ENCODE measurements at regions not wholly inside any gene's neighbourhood (a gene's known extent, or its start where the extent isn't known, plus 50 kb on each side); places are given as distances from the start of the nearest gene placed in this dataset.

DNA sequence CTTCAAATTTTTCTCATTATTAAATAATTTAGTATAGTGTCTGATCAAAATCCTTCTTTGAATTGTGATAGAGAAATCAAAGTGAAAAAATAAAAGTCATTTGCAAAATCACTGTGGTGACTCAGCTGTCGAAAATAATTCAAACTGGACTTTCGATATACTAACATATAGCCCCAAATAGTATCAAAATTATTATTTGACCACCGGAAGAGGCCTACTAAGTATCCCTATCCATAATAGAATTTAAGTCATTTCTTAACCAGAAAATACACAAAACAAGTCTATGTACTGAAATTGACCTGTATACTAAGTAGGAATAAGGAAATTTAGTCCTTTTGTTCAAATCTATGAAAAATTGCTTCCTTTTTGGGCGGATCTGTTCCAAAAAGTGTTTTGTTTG is 180.7 kb downstream of the MRPL39 start:
- H3K9ac ChIP-seq (ENCODE audit: low read depth in 1 of 2, low read length in 2 of 2), result no peak overlapping the region

DNA sequence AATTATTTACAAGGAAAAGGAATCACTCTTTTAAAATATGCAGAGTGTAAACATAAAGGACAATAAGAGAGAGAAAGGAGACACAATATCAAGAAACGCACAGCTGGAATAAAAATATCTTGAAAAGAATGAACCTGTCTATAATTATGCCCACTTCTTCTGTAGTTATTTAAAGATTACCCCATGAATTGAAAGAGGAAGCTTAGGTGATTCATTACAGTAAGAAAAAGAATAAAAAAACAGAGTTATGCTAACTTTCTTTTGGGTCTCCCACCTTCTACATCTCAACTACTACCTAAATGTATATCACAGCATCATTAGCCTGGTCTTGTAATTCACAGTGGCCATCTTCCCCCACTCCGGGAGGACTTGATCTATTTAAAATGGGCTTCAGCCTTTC is 182.1 kb downstream of the MRPL39 start:
- Histone ChIP-seq H3K27me3 (ENCODE audit: control insufficient read depth in 4 of 4, insufficient read depth in 4 of 4, low read length in 3 of 4) (peaks cover 0 to 5% (median 0%) of the 10 kb centered on the region in 4 donors), H3K27ac (ENCODE audit: low read depth in 1 of 2, low read length in 2 of 2) (no peak overlapping the region), H3K4me1 (ENCODE audit: control insufficient read depth in 4 of 4, insufficient read depth in 4 of 4, low read length in 3 of 4) (peaks cover 0 to 5% (median 0%) of the 10 kb centered on the region in 4 donors), H3K9ac (ENCODE audit: low read depth in 1 of 2, low read length in 2 of 2) (no peak overlapping the region), H3K9me3 (ENCODE audit: control insufficient read depth in 4 of 4, low read length in 3 of 4) (no peaks in the 10 kb centered on the region), H3K4me3 (ENCODE audit: low read depth in 1 of 3, low read length in 3 of 3) (no peak overlapping the region), H3K36me3 (ENCODE audit: control insufficient read depth in 4 of 4, insufficient read depth in 3 of 4, low read depth in 1 of 4, low read length in 3 of 4) (no peaks in the 10 kb centered on the region)
- TF ChIP-seq SP1 (IDR thresholded peaks at IDR 0.05) (no peak), HNF4G (IDR thresholded peaks at IDR 0.05) (no peak), FOXA1 (IDR thresholded peaks at IDR 0.05) (no peak), FOXA2 (IDR thresholded peaks at IDR 0.05) (no peak), GABPA (IDR thresholded peaks at IDR 0.05 in 1 of 2, conservative IDR thresholded peaks at IDR 0.05 in 1 of 2) (no peak)
- TF ChIP-seq, protein P1, sequence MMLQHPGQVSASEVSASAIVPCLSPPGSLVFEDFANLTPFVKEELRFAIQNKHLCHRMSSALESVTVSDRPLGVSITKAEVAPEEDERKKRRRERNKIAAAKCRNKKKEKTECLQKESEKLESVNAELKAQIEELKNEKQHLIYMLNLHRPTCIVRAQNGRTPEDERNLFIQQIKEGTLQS (IDR thresholded peaks at IDR 0.05), result no peak
- TF ChIP-seq, protein P2, sequence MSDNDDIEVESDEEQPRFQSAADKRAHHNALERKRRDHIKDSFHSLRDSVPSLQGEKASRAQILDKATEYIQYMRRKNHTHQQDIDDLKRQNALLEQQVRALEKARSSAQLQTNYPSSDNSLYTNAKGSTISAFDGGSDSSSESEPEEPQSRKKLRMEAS (IDR thresholded peaks at IDR 0.05), result no peak
- DNase-seq (ENCODE audit: low spot score), result no peak
- 70% methylated on average over 2 of the region's 2 CpGs for WGBS

More for the DNA sequence above, 180.7 kb downstream of the MRPL39 start:
- H3K27ac ChIP-seq (ENCODE audit: low read depth in 1 of 2, low read length in 2 of 2), result no peak overlapping the region
- no peaks in the 10 kb centered on the region for H3K36me3 ChIP-seq (ENCODE audit: control insufficient read depth in 4 of 4, insufficient read depth in 3 of 4, low read depth in 1 of 4, low read length in 3 of 4)
- TF ChIP-seq, protein P2 (IDR thresholded peaks at IDR 0.05), result no peak
- TF ChIP-seq NR2F2 (IDR thresholded peaks at IDR 0.05) (no peak), RXRA (IDR thresholded peaks at IDR 0.05) (no peak), RAD21 (IDR thresholded peaks at IDR 0.05) (no peak)
- TF ChIP-seq, protein P3, sequence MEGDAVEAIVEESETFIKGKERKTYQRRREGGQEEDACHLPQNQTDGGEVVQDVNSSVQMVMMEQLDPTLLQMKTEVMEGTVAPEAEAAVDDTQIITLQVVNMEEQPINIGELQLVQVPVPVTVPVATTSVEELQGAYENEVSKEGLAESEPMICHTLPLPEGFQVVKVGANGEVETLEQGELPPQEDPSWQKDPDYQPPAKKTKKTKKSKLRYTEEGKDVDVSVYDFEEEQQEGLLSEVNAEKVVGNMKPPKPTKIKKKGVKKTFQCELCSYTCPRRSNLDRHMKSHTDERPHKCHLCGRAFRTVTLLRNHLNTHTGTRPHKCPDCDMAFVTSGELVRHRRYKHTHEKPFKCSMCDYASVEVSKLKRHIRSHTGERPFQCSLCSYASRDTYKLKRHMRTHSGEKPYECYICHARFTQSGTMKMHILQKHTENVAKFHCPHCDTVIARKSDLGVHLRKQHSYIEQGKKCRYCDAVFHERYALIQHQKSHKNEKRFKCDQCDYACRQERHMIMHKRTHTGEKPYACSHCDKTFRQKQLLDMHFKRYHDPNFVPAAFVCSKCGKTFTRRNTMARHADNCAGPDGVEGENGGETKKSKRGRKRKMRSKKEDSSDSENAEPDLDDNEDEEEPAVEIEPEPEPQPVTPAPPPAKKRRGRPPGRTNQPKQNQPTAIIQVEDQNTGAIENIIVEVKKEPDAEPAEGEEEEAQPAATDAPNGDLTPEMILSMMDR (IDR thresholded peaks at IDR 0.05; ENCODE audit: low read depth, low read length, missing input control), result no peak
- TF ChIP-seq, protein P1 (IDR thresholded peaks at IDR 0.05), result no peak
- 74% methylated on average over 4 of the region's 4 CpGs for WGBS
- no peaks in the 10 kb centered on the region for H3K4me1 ChIP-seq (ENCODE audit: control insufficient read depth in 4 of 4, insufficient read depth in 4 of 4, low read length in 3 of 4)
- no peak overlapping the region for H3K4me3 ChIP-seq (ENCODE audit: low read depth in 1 of 3, low read length in 3 of 3)
- peaks cover 0 to 5% (median 0%) of the 10 kb centered on the region in 4 donors for H3K27me3 ChIP-seq (ENCODE audit: control insufficient read depth in 4 of 4, insufficient read depth in 4 of 4, low read length in 3 of 4)
- DNase-seq (ENCODE audit: low spot score), result no peak
- no peaks in the 10 kb centered on the region for H3K9me3 ChIP-seq (ENCODE audit: control insufficient read depth in 4 of 4, low read length in 3 of 4)

DNA sequence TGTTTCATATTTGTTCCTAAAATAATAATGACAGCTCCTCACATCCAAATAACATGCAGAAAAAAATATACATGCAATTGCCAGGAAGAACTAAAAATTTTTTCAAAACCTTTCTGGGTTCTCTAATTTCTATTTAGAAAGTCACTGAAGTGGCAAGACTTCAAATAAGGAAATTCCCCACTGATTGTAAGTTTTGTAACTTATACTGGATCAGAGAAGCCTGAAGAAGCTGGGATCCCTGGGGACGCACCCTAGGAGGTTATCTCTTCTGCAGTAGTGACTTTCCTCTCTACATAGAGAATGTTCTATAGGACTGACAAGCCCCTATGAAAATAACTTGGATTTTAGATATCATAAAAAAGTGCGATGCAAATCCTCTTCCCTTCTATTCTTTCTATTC is 182.6 kb downstream of the MRPL39 start:
- Histone ChIP-seq H3K4me3 (ENCODE audit: low read depth in 1 of 3, low read length in 3 of 3) (no peak overlapping the region), H3K4me1 (ENCODE audit: control insufficient read depth in 4 of 4, insufficient read depth in 4 of 4, low read length in 3 of 4) (peaks cover 0 to 5% (median 0%) of the 10 kb centered on the region in 4 donors), H3K9ac (ENCODE audit: low read depth in 1 of 2, low read length in 2 of 2) (no peak overlapping the region), H3K9me3 (ENCODE audit: control insufficient read depth in 4 of 4, low read length in 3 of 4) (no peaks in the 10 kb centered on the region), H3K27ac (ENCODE audit: low read depth in 1 of 2, low read length in 2 of 2) (no peak overlapping the region), H3K27me3 (ENCODE audit: control insufficient read depth in 4 of 4, insufficient read depth in 4 of 4, low read length in 3 of 4) (peaks cover 0 to 5% (median 0%) of the 10 kb centered on the region in 4 donors), H3K36me3 (ENCODE audit: control insufficient read depth in 4 of 4, insufficient read depth in 3 of 4, low read depth in 1 of 4, low read length in 3 of 4) (no peaks in the 10 kb centered on the region)
- DNase-seq (ENCODE audit: low spot score), result no peak
- 57% methylated on average over 2 of the region's 2 CpGs for WGBS
- TF ChIP-seq GABPA (IDR thresholded peaks at IDR 0.05 in 1 of 2, conservative IDR thresholded peaks at IDR 0.05 in 1 of 2), result no peak
- TF ChIP-seq HNF4G (IDR thresholded peaks at IDR 0.05), result no peak
- no peak for TF ChIP-seq FOXA2 (IDR thresholded peaks at IDR 0.05)
- TF ChIP-seq, protein P2 (IDR thresholded peaks at IDR 0.05), result no peak
- no peak for TF ChIP-seq FOXA1 (IDR thresholded peaks at IDR 0.05)
- TF ChIP-seq SP1 (IDR thresholded peaks at IDR 0.05), result no peak
- TF ChIP-seq, protein P3 (IDR thresholded peaks at IDR 0.05; ENCODE audit: low read depth, low read length, missing input control), result no peak
